ENCODE measurements at regions not wholly inside any gene's neighbourhood (a gene's known extent, or its start where the extent isn't known, plus 50 kb on each side); places are given as distances from the start of the nearest gene placed in this dataset.

DNA sequence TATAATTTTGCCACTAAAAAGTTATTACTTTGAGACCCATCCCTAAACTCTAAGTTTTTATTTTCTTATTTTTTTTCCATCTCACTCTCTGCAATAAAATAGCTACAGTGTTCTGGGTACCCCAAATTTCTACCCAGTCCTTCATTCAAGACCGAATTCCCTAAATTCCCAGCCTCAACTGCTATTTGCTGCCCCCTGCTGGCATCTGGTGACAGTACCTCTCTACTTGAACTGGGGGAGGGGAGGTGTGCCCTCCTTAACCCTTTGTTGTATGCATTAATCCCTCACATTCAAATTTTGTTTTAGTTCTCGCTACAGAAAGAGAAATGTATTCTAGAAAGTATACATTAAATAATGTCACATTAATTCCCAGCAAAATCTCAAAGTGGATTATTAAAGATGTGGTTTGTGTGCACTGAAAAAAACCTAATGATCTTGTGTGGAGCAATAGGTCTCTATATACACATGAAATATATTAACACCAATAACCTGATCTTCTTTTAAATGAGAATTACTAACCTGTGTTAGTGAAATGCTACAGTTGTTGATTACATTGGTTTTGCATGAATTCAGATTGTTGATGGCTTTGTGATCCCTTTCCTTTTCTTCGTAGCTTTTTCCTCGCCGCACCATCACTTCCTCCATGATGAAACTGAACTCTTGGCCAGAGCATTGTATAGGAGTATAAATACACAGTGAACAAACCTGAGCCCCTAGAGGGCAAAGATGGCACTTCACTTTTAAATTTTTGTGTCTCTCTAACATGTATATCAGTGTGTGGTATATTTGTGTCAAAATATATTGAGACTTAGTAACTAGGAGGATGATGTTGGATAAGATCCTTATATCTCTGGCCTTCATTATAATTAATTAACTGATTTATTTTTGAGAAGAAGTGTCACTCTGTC is 590.0 kb downstream of the METTL15 start:
- DNase-seq = peak in 32 of 51 donors; percentile 0 to 58 (median 18)

- no peak for DNase-seq
Observed at GRCh38 chr11:28696591-28696990, 588.4 kb downstream of the METTL15 start.

GRCh38 chr11:28690746-28691145 is 582.6 kb downstream of the METTL15 start:
- no peak for DNase-seq

- DNase-seq = no peak
Observed at GRCh38 chr11:28684011-28684586, 575.9 kb downstream of the METTL15 start.

DNA sequence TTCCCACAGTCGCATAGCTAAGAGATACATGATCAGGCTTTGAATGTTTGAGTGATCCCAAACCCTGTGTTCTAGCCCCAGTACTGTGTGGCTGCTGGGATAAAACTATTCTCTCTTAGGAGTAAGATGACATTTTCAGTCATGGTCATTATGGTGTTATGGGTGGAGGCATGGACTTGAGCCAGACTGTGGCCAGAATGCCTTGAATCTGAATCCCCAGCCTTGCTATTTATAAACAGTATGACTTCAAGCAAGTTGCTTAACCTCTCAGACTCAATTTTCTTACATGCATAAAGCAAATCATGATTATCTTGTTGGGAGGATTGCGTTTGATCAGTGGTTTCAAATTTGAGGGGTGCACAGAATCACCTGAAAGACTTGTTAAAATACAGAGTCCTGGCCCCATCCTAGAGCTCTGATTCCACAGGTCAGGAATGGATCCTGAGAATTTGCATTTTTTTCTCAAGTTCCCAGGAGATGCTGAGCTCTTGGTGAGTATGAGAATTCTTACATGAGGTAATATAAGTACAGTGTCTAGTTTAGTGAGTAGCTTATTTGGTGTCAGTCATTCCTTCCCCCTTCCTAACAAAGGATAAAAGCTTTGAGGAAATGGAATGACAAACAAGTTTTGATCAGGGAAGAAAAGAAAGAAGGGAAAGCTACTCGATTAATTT is 571.7 kb downstream of the METTL15 start:
- no peak for DNase-seq

GRCh38 chr11:28677721-28678120 is 569.5 kb downstream of the METTL15 start:
- no peak for DNase-seq

- no peak for DNase-seq
Observed at GRCh38 chr11:28675183-28675582, 567.0 kb downstream of the METTL15 start.

DNA sequence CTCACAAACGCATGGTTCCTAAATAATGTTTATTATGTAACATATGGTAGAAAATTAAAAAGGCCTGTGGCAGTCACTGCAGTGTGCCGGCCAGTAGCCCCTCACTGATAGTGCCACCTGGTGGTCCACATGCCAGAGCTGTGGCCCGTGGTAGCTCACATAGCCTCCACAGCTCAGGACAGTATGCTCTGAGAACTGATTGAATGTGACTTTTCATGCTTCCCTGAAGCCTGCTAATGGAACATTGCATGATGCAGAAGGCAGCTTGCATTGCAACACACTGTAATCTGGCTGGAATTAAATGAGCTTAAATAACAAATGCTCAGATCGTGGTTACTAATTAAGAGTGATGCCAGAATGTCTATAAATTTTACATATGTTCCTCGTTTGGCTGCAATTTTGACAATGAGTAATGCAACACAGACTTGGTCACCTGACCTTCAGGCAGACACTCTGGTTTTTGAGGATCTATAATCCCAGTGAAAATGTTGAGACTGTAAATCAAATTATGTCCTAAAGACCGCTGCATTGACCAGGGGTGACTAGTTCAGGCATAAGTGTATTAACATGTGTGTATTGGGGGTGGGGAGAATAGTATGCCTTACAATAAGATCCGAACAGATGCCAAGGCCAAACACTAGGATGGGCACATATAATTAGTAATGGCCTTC is 566.4 kb downstream of the METTL15 start:
- no peak for DNase-seq

DNA sequence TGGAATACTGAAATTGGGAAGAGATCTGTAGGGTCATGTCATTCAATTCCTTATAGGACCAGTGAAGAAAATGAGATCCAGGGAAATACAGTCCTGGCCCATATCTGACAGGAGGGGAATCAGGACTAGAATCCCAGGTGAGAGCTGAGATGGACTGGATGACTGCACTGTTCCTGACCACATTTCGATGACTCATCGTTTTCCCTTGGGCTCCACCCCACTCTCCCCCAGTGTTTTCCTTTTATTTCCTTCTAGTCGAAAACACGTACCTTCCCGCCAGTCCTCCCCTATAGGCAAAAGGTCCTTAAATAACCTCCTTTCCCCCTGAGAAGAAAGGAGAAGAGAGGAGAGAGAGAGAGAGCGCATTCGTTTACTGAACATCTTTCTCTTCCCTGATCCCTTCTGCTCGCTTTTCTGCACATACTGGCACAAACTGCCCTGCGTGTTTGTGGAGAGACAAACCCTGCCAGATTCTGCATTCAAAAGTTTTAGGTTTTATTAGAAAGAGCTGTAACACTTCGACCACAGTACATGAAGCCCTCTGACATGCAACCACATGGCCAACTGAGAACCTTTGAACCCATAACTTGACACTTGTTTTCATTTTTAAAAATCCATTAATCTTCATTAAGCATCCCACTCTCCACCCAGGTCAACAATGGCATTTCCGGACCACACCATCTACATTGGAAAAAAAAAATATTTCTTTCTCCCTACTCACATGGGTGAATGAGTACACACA is 565.7 kb downstream of the METTL15 start:
- no peak for DNase-seq

DNA sequence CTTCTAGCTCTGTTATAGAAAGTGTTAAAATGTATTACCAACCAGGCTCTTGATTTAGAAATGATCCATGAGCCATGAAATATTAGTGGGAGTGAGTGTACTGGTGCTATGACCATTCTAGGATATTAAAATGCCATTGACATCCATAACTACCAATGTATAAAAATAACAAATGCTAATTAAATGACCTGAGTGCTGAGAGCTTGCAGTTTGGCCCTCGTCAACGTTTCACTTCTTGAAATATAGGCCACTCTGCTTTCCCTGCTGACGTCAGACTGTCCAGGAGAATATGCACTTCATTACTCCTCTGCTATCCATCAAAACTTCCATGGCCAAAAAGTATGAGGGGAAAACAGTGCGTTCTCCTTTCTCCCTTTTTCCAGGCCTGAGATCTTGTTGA is 563.1 kb downstream of the METTL15 start:
- DNase-seq = no peak

- DNase-seq = no peak
Observed at GRCh38 chr11:28666632-28667031, 558.4 kb downstream of the METTL15 start.

- DNase-seq = no peak
Observed at GRCh38 chr11:28659716-28660348, 551.6 kb downstream of the METTL15 start.

DNA sequence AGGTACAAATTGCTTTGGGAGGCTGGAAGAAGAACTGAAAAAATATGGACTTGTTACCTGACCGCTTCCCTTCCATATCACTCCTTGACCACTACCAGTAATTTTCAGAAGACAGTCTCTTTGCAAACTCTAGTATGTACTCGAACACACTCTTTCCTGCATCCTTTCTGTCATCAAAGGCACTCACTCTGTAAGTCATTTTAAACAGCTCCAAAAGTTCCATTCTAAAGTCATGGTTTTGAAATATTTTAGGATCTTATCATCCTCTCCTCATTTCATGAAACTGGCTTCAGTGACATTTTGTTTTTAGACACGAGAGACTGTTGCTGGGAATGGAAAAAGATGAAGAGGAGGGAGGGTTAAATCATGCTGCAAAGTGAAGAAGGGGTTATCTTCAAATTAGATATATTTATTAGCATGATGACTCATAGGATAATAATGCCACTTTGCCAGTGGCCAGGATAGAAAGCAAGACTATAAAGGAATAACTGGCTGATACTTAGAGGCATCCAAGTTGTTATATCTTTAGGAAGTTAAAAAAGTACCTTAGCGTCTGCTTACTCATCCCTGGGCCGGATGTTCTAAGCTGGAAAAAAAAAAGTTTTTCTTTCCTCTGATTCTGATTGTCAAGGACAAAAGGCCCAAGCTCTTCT is 549.3 kb downstream of the METTL15 start:
- DNase-seq = no peak

DNA sequence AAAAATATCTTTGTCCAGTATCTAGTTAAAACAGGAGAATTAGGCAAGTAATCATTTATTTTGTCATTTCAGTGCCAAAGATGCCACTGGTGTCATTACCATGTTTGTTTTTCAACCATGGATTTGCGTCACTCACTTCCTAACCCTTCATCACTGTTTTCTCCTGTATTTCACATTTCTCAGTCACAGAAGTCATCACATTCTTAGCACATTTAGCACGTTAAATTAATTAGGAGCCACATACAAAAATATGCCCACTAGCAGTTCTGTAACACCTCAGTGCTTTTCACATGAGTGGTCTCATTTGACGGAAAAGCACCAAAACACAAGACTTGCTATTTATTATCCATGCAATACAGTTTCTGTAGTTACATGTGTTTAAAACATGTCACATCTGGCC is 546.0 kb downstream of the METTL15 start:
- no peak for DNase-seq

- no peak for DNase-seq
Observed at GRCh38 chr11:28649922-28650321, 541.7 kb downstream of the METTL15 start.

GRCh38 chr11:28636566-28636965 is 528.4 kb downstream of the METTL15 start:
- DNase-seq = no peak

- DNase-seq = no peak
Observed at GRCh38 chr11:28636033-28636432, 527.8 kb downstream of the METTL15 start.

- no peak for DNase-seq
Observed at GRCh38 chr11:28632338-28632737, 524.1 kb downstream of the METTL15 start.

GRCh38 chr11:28631148-28631547 is 523.0 kb downstream of the METTL15 start:
- DNase-seq = no peak

GRCh38 chr11:28629235-28629634 is 521.0 kb downstream of the METTL15 start:
- DNase-seq = no peak
